ENCODE measurements at regions not wholly inside any gene's neighbourhood (a gene's known extent, or its start where the extent isn't known, plus 50 kb on each side); places are given as distances from the start of the nearest gene placed in this dataset.

DNA sequence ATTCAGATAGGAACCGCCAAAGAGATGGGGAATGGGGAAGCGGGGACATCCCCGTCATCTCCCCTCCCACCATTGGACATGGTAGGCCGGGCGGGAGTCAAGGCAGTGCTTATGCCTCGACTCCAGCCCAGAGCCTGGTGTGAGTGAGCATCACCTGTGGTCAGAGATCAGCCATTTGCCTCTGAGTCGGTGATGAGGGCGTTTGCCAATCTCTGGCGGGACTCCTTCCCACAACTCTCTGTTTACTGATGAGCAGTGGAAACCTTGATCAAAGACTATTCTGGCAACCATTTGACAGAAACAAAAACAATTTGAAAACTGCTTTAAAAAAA is 63.9 kb upstream of the HES1 start:
- no peak for DNase-seq (ENCODE audit: extremely low spot score)
- WGBS = 73% methylated on average over 9 of the region's 9 CpGs
- H3K4me1 ChIP-seq (ENCODE audit: insufficient read depth) = no peaks in the 10 kb centered on the region
- H3K27ac ChIP-seq (ENCODE audit: low read depth) = no peak overlapping the region
- H3K4me3 ChIP-seq (ENCODE audit: low read depth, low read length) = no peak overlapping the region
- no peaks in the 10 kb centered on the region for H3K36me3 ChIP-seq (ENCODE audit: insufficient read depth)

DNA sequence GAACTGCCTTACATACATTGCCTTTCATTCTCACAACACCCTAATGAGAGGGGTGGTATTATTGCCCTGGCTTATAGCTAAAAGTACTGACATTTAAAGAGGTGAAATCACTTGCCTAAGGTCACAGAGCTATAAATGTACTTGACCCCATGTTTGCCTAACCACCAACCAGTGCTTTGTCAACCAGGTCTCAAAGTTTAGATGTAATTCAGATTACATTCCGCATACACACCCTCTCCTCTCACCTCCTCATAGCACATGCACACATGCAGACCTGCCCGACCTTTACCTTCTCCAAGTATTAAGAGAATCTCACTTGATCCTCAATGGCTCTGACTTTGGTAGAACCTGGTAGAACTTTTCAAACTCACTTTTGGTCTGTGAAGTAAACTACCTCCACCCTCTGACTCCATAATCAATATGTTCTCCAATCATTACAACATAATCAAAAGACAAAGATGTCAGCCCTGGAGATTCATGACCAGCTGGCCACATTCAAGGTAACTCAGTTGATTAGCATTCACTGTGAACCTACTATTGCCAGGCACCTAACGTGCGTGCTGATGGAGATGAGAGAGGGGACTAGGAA is 63.2 kb upstream of the HES1 start:
- H3K4me3 ChIP-seq (ENCODE audit: low read depth, low read length) = no peak overlapping the region

DNA sequence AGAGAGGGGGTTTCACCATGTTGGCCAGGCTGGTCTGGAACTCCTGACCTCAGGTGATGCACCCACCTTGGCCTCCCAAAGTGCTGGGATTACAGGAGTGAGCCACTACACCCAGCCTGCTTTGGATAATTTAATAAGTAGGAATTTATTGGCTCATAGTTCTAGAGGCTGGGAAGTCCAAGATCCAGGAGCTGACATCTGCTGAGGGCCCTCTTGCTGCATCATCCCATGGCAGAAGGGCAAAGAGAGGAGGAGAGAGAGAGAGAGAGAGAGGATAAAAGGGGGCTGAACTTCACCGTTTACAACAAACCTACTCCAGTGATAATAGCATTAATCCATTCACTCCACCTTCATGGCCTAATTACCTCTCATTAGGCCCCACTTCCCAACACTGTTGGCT is 62.0 kb upstream of the HES1 start:
- 97% methylated on average over 1 of the region's 1 CpG for WGBS
- Histone ChIP-seq H3K4me3 (ENCODE audit: low read depth, low read length) (no peak overlapping the region), H3K4me1 (ENCODE audit: insufficient read depth) (no peaks in the 10 kb centered on the region), H3K36me3 (ENCODE audit: insufficient read depth) (no peaks in the 10 kb centered on the region), H3K27ac (ENCODE audit: low read depth) (no peak overlapping the region)
- no peak for DNase-seq (ENCODE audit: extremely low spot score)

More for the DNA sequence above, 63.2 kb upstream of the HES1 start:
- no peak overlapping the region for H3K27ac ChIP-seq (ENCODE audit: low read depth)
- no peaks in the 10 kb centered on the region for H3K4me1 ChIP-seq (ENCODE audit: insufficient read depth)
- H3K36me3 ChIP-seq (ENCODE audit: insufficient read depth) = no peaks in the 10 kb centered on the region
- 90% methylated on average over 4 of the region's 4 CpGs for WGBS
- no peak for DNase-seq (ENCODE audit: extremely low spot score)

DNA sequence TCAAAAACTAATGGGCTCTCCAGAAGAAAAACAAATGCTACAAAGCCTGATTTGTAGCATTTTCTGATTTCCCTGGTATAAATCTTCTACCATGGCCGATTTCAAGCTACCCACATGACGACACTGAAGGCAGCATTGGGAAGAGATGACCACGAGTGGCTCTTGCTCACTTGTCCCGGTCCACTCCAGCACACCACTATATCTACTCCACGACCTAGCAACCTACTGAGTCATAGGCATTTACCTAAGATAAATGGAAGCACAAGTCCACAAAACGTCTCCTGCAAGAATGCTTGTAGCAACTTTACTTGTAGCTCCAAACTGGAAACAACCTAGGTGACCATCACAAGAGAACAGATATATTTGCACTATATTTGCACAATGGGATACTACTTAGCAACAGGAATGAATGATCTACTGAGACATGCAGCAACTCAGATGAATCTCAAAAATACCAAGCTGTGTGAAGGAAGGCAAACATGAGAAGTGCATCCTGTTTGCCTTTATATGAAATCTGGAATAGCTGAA is 60.8 kb upstream of the HES1 start:
- no peak for DNase-seq (ENCODE audit: extremely low spot score)
- H3K36me3 ChIP-seq (ENCODE audit: insufficient read depth) = no peaks in the 10 kb centered on the region
- no peak overlapping the region for H3K27ac ChIP-seq (ENCODE audit: low read depth)
- no peak overlapping the region for H3K4me3 ChIP-seq (ENCODE audit: low read depth, low read length)
- 86% methylated on average over 6 of the region's 6 CpGs for WGBS
- H3K4me1 ChIP-seq (ENCODE audit: insufficient read depth) = no peaks in the 10 kb centered on the region

DNA sequence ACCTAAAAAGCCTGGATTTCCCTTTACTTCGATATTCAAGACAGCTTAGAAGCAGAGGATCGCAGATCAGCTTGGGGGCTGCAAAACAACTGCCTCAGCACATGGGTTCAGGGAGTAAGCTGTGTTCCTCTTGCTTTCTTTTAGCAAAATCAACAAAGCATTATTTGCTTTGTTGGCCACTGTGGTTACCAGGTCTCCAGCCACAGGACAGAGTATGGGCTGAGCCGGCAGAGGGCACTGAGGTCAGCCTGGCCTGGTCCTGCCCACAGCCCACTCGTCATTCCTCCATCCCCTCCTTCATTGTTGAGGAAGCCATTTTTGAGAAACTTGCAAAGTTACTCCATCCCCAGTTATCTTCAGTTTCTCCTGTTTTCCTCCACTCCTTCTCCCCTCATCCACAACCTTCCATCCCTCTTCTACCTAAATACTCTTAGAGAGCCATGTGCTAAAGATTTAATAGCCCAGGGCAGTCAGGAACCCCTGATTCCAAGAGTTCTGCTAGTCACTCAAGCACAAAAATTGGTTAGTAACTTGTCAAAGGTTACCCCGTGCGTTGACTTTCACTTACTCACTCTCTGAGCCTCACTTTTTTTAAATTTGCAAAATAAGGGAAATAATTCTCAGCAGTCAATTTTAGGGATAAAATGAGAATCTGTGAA is 60.0 kb upstream of the HES1 start:
- Histone ChIP-seq H3K4me1 (ENCODE audit: insufficient read depth) (no peaks in the 10 kb centered on the region), H3K36me3 (ENCODE audit: insufficient read depth) (no peaks in the 10 kb centered on the region), H3K27ac (ENCODE audit: low read depth) (no peak overlapping the region), H3K4me3 (ENCODE audit: low read depth, low read length) (no peak overlapping the region)
- DNase-seq (ENCODE audit: extremely low spot score) = no peak
- 82% methylated on average over 6 of the region's 6 CpGs for WGBS

DNA sequence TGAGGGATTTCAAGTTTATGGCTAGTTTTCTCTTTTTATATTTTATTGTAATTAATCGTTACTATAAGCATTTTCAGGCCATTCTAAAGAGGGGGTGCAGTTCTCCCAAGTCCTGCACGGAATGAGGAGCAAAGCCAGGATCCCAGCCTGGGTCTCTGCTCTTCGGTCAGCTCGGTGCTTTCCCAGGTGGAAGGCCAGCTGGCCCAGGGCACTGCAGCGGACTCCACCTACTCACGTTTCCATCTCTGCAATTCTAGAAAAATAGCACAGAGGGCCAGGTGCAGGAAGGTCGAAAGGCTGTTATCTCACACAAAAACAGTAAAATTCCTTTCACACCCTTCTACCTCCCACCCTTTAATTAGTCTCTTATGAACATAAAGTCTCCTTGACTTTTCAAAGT is 59.5 kb upstream of the HES1 start:
- Histone ChIP-seq H3K4me1 (ENCODE audit: insufficient read depth) (no peaks in the 10 kb centered on the region), H3K36me3 (ENCODE audit: insufficient read depth) (no peaks in the 10 kb centered on the region), H3K27ac (ENCODE audit: low read depth) (no peak overlapping the region), H3K4me3 (ENCODE audit: low read depth, low read length) (no peak overlapping the region)
- DNase-seq (ENCODE audit: extremely low spot score) = no peak
- 88% methylated on average over 7 of the region's 7 CpGs for WGBS

DNA sequence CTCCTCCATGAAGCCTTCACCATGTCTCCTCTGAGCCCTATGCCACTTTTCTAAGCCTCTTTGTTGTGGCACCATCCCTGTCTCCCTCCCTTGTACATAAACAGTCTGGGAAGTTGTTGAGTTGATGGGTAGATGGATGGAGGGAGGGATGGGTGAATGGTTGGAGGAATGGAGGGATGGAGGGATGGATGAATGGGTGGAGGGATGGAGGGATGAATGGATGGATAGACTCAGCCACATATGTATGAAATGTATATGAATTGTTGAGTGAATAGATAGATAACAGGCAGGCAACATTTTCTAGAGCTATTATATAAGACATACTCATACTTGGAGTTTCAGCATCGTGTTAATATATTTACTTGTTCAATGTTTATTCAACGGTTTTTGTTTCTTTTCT is 58.3 kb upstream of the HES1 start:
- Histone ChIP-seq H3K4me3 (ENCODE audit: low read depth, low read length) (no peak overlapping the region), H3K36me3 (ENCODE audit: insufficient read depth) (no peaks in the 10 kb centered on the region), H3K4me1 (ENCODE audit: insufficient read depth) (no peaks in the 10 kb centered on the region), H3K27ac (ENCODE audit: low read depth) (no peak overlapping the region)
- no peak for DNase-seq (ENCODE audit: extremely low spot score)
- WGBS = 58% methylated on average over 2 of the region's 2 CpGs

DNA sequence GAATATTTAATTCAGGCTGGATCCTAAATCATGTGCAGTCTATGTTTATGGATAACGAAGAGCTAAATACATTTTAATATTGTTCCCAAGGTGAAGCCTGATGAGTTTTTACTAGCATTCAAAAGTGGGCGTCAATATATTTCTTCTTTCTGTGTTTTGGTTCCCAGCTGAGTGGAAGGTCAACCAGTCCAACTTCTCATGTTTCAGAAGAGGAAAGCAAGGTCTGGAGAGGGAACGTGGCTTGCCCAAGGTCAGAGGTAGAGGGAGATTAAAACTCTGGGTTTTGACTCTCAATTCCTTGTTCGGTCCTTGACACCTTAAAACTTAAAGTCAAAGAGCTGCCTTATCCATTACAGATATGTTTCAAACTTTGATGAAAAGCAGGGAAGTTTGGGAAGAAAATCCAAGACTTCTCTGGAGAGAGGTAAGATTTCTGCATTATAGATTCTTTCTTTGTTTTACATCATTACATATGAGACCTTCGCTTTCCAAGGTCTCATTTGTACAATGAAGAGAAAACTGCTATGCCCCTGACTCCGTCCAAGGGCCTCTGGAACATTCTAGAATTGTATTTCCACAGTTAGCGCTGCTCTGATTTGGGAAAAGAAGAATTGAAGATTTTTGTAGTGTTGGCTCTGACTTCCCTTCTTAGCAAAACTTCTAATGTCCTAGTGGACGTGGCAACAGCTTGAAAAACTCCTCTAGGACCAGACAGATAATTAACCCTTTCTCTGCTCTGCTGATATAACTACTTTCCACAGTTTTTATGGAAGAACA is 57.7 kb upstream of the HES1 start:
- no peaks in the 10 kb centered on the region for H3K36me3 ChIP-seq (ENCODE audit: insufficient read depth)
- no peak overlapping the region for H3K27ac ChIP-seq (ENCODE audit: low read depth)
- 62% methylated on average over 8 of the region's 8 CpGs for WGBS
- no peak overlapping the region for H3K4me3 ChIP-seq (ENCODE audit: low read depth, low read length)
- no peak for DNase-seq (ENCODE audit: extremely low spot score)
- no peaks in the 10 kb centered on the region for H3K4me1 ChIP-seq (ENCODE audit: insufficient read depth)

DNA sequence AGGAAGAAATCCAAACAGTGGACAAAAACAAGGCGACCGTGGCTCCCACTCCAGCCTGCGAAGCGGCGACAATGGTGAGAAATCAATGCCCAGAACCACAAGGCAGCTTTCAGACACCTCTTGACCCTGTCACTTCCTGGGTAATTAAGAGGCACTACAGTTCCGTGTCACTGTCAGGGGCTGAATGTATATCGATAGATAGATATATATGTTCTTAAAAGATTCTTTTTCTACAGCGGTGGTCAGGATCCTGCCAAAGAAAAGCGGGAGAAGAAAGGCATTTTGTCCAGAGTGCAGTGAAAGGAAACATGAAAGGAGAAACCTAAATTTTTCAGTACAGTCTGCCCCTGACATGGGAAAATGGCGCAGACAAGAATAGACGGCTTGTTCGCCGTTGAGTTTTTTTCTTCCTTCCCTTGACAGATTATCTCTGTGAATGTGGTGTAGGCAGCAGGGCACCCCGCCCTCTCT is 56.2 kb upstream of the HES1 start:
- H3K4me1 ChIP-seq (ENCODE audit: insufficient read depth) = no peaks in the 10 kb centered on the region
- no peak overlapping the region for H3K27ac ChIP-seq (ENCODE audit: low read depth)
- no peaks in the 10 kb centered on the region for H3K36me3 ChIP-seq (ENCODE audit: insufficient read depth)
- H3K4me3 ChIP-seq (ENCODE audit: low read depth, low read length) = no peak overlapping the region
- WGBS = 83% methylated on average over 14 of the region's 14 CpGs
- no peak for DNase-seq (ENCODE audit: extremely low spot score)

DNA sequence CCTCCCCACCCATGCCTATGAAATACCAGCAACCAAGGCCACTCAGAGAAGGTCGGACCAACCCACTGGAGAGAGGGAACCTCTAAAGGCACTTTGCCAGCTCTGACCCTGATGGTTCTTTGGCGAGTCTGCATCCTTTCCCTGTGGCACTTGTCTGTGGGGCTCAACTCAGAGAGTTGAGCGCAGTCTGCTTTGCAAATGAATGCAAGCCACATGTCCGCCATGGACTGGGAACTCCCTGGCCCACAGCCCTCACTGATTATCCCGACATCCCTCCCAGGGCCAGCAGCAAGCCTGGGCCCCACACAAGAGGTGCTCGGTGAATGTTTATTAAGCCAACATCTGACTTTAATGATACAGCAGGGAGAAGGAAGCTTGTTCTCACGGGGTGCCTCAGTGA is 55.5 kb upstream of the HES1 start:
- DNase-seq (ENCODE audit: extremely low spot score) = no peak
- no peaks in the 10 kb centered on the region for H3K4me1 ChIP-seq (ENCODE audit: insufficient read depth)
- no peak overlapping the region for H3K27ac ChIP-seq (ENCODE audit: low read depth)
- no peak overlapping the region for H3K4me3 ChIP-seq (ENCODE audit: low read depth, low read length)
- H3K36me3 ChIP-seq (ENCODE audit: insufficient read depth) = no peaks in the 10 kb centered on the region
- 64% methylated on average over 7 of the region's 7 CpGs for WGBS

DNA sequence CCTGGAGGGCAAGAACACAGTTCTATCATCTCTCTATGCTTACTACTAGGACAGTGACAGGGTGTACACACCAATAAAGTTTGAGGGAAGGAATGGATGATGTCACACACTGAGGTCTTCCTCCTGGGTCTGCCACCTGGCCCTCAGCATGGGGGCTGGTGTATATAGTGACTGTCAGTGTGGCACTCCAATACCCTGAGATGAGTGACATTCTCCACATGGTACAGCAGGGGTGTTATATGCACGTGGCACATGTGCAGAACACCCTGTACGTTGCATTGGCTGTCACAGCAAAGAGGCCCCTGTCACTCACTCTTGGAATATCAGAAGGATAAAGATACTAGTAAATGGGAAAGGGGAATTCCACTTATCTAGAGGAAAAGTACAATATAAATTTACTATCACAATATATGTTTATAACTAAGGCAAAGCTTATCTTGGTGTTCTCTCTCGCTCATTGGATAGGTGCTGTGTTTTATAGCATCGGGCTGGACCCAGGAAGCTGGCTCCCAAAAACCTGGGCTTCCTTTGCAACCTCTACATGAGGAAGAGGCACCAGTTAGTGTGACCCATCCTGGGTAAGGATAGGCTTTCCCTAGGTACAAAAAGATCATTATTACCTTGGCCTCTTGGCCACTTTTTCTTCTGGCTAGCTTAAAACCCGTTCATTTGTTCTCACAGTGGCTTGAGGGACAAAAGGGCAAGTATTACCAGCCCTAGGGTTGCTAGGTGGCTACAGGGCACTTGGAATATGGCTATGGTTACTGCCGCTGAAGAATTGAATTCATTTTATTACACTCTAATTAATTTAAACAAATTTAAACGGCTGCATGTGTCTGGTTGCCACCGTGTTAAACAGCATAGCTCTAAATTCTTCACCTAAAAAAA is 54.8 kb upstream of the HES1 start:
- no peaks in the 10 kb centered on the region for H3K4me1 ChIP-seq (ENCODE audit: insufficient read depth)
- H3K27ac ChIP-seq (ENCODE audit: low read depth) = no peak overlapping the region
- H3K4me3 ChIP-seq (ENCODE audit: low read depth, low read length) = no peak overlapping the region
- 79% methylated on average over 8 of the region's 8 CpGs for WGBS
- DNase-seq (ENCODE audit: extremely low spot score) = no peak
- no peaks in the 10 kb centered on the region for H3K36me3 ChIP-seq (ENCODE audit: insufficient read depth)

DNA sequence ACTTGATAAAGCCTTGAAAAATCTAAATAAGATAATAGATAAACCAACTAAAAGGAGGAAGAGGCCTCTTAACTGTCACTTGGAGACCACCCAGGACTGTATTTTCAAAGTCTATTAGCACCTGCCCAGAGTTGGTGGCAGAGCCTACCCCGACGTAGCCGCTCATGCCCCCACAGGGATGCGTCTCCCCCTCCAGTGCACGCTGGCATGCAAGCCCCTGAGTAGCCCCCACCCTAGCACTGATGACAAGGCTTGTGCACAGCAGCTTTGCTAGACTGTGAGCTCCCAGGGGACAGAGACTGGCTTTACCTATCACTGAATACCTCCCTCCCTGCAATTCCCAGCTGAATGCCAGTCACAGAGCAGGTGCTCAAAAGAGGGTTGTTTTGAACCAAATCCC is 54.1 kb upstream of the HES1 start:
- H3K4me1 ChIP-seq (ENCODE audit: insufficient read depth) = no peaks in the 10 kb centered on the region
- no peak overlapping the region for H3K27ac ChIP-seq (ENCODE audit: low read depth)
- no peak overlapping the region for H3K4me3 ChIP-seq (ENCODE audit: low read depth, low read length)
- DNase-seq (ENCODE audit: extremely low spot score) = no peak
- no peaks in the 10 kb centered on the region for H3K36me3 ChIP-seq (ENCODE audit: insufficient read depth)
- 92% methylated on average over 5 of the region's 5 CpGs for WGBS
